ENCODE measurements at regions not wholly inside any gene's neighbourhood (a gene's known extent, or its start where the extent isn't known, plus 50 kb on each side); places are given as distances from the start of the nearest gene placed in this dataset.

- Histone ChIP-seq H3K36me3 (no peaks in the 10 kb centered on the region), H3K27ac (no peak overlapping the region), H3K4me1 (no peaks in the 10 kb centered on the region), H3K27me3 (no peaks in the 10 kb centered on the region), H3K9me3 (peaks cover 0 to 5% (median 0%) of the 10 kb centered on the region in 3 donors), H3K4me3 (no peak overlapping the region)
- intact Hi-C loops (cut with DNase I; ENCODE audit: low total_unique reads): no loop called here
- no peak for DNase-seq
- in situ Hi-C loops (cut with MboI; ENCODE audit: low sequenced_read_pairs in 4 of 4): no loop called here
- no peak for TF ChIP-seq POLR2A (IDR thresholded peaks at IDR 0.05)
- TF ChIP-seq, protein P1, sequence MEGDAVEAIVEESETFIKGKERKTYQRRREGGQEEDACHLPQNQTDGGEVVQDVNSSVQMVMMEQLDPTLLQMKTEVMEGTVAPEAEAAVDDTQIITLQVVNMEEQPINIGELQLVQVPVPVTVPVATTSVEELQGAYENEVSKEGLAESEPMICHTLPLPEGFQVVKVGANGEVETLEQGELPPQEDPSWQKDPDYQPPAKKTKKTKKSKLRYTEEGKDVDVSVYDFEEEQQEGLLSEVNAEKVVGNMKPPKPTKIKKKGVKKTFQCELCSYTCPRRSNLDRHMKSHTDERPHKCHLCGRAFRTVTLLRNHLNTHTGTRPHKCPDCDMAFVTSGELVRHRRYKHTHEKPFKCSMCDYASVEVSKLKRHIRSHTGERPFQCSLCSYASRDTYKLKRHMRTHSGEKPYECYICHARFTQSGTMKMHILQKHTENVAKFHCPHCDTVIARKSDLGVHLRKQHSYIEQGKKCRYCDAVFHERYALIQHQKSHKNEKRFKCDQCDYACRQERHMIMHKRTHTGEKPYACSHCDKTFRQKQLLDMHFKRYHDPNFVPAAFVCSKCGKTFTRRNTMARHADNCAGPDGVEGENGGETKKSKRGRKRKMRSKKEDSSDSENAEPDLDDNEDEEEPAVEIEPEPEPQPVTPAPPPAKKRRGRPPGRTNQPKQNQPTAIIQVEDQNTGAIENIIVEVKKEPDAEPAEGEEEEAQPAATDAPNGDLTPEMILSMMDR (IDR thresholded peaks at IDR 0.05 in 4 of 5, conservative IDR thresholded peaks at IDR 0.05 in 1 of 5): no peak
- ATAC-seq: no peak
These were observed 597.3 kb downstream of the TLE1 start for GRCh38 chr9:81092057-81092456.

DNA sequence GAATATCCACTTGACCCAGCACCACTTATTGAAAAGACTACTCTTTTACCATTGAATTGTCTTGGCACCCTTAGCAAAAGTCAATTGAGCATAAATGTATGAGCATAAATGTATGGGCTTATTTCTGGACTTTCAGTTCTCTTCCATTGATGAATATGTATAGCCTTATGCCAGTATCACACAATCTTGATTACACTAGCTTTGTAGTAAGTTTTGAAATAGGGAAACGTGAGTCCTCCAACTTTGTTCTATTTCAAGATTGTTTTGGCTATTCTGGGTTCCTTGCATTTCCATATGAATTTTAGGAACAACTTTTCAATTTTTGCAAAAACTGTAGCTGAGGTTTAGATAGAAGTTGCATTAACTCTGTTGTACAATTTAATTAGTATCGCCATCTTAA lies 601.0 kb downstream of the TLE1 start:
- ATAC-seq (no peak), DNase-seq (no peak)
- intact Hi-C loops (cut with DNase I; ENCODE audit: low total_unique reads): no loop called here
- H3K36me3 ChIP-seq: no peaks in the 10 kb centered on the region
- no peaks in the 10 kb centered on the region for H3K4me1 ChIP-seq
- no peaks in the 10 kb centered on the region for H3K9me3 ChIP-seq
- H3K27me3 ChIP-seq: no peaks in the 10 kb centered on the region
- in situ Hi-C loops (cut with MboI; ENCODE audit: low sequenced_read_pairs in 4 of 4): no loop called here
- H3K27ac ChIP-seq: no peak overlapping the region
- TF ChIP-seq POLR2A (IDR thresholded peaks at IDR 0.05): no peak
- TF ChIP-seq, protein P1 (IDR thresholded peaks at IDR 0.05 in 4 of 5, conservative IDR thresholded peaks at IDR 0.05 in 1 of 5): no peak
- H3K4me3 ChIP-seq: no peak overlapping the region

GRCh38 chr9:81086416-81086815 lies 602.9 kb downstream of the TLE1 start:
- Histone ChIP-seq H3K27ac (no peak overlapping the region), H3K4me3 (no peak overlapping the region), H3K9me3 (no peaks in the 10 kb centered on the region), H3K36me3 (no peaks in the 10 kb centered on the region), H3K27me3 (no peaks in the 10 kb centered on the region), H3K4me1 (no peaks in the 10 kb centered on the region)
- DNase-seq: no peak
- ATAC-seq: no peak
- TF ChIP-seq, protein P1 (IDR thresholded peaks at IDR 0.05 in 4 of 5, conservative IDR thresholded peaks at IDR 0.05 in 1 of 5): no peak
- no peak for TF ChIP-seq POLR2A (IDR thresholded peaks at IDR 0.05)
- in situ Hi-C loops (cut with MboI; ENCODE audit: low sequenced_read_pairs in 4 of 4): no loop called here
- intact Hi-C loops (cut with DNase I; ENCODE audit: low total_unique reads): no loop called here

- in situ Hi-C loops (cut with MboI; ENCODE audit: low sequenced_read_pairs in 4 of 4): no loop called here
- no peak overlapping the region for H3K27ac ChIP-seq
- no peaks in the 10 kb centered on the region for H3K9me3 ChIP-seq
- no peaks in the 10 kb centered on the region for H3K4me1 ChIP-seq
- H3K4me3 ChIP-seq: no peak overlapping the region
- ATAC-seq: no peak
- no peak for DNase-seq
- no peaks in the 10 kb centered on the region for H3K27me3 ChIP-seq
- intact Hi-C loops (cut with DNase I; ENCODE audit: low total_unique reads): no loop called here
- no peaks in the 10 kb centered on the region for H3K36me3 ChIP-seq
- TF ChIP-seq, protein P1 (IDR thresholded peaks at IDR 0.05 in 4 of 5, conservative IDR thresholded peaks at IDR 0.05 in 1 of 5): no peak
- no peak for TF ChIP-seq POLR2A (IDR thresholded peaks at IDR 0.05)
These were observed 605.4 kb downstream of the TLE1 start for GRCh38 chr9:81083854-81084512.

DNA sequence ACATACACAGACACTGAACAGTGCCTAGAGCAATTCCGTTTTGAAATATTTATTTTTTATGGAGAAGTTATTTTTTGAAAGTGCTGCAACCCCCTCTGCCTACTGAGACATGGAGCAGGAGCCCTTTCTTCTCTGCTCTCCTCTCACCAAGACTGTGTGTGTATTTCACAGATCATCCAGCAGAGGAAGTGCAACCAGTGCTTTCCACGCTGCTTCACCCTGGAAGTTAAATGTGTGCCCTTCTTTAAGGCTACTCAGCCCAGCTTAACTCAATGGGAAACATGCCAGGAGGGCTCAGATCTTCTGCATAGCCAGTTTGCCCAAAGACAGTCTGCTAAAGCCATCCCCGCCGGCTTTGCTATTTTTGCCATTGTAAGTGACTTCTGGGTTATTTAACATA lies 606.3 kb downstream of the TLE1 start:
- Histone ChIP-seq H3K4me3 (no peak overlapping the region), H3K27ac (no peak overlapping the region), H3K9me3 (no peaks in the 10 kb centered on the region), H3K36me3 (no peaks in the 10 kb centered on the region), H3K27me3 (no peaks in the 10 kb centered on the region), H3K4me1 (no peaks in the 10 kb centered on the region)
- intact Hi-C loops (cut with DNase I; ENCODE audit: low total_unique reads): no loop called here
- in situ Hi-C loops (cut with MboI; ENCODE audit: low sequenced_read_pairs in 4 of 4): no loop called here
- no peak for ATAC-seq
- no peak for TF ChIP-seq POLR2A (IDR thresholded peaks at IDR 0.05)
- TF ChIP-seq, protein P1 (IDR thresholded peaks at IDR 0.05 in 4 of 5, conservative IDR thresholded peaks at IDR 0.05 in 1 of 5): no peak
- no peak for DNase-seq
